SK-N-SH treated with all-trans-retinoic acid at 6 μM for 48 hours (cell line): ENCODE measurements at regions not wholly inside any gene's neighbourhood (a gene's known extent, or its start where the extent isn't known, plus 50 kb on each side); places are given as distances from the start of the nearest gene placed in this dataset.

Source experiments
- CREB5 ChIP-seq: fragments of 250-450 bp; sonication (Bioruptor Pico); IDR thresholded peaks from 2 replicates; pipeline ENCODE4 v1.5.1; 2020; ENCODE audit warnings: low read depth, mild to moderate bottlenecking, moderate library complexity
- CSDC2 ChIP-seq: fragments of 250-450 bp; sonication (Bioruptor Pico); IDR thresholded peaks from 2 replicates; pipeline ENCODE4 v1.5.0; 2020; ENCODE audit warnings: mild to moderate bottlenecking, moderate library complexity
- CSRNP3 ChIP-seq: fragments of 250-450 bp; sonication (Bioruptor Pico); IDR thresholded peaks from 2 replicates; pipeline ENCODE4 v1.5.1; 2021; ENCODE audit warnings: mild to moderate bottlenecking, moderate library complexity
- ESRRG ChIP-seq: fragments of 250-450 bp; sonication (Bioruptor Pico); IDR thresholded peaks from 2 replicates; pipeline ENCODE4 v1.6.1; 2021; ENCODE audit warnings: mild to moderate bottlenecking
- OSR1 ChIP-seq: fragments of 250-450 bp; sonication (Bioruptor Pico); IDR thresholded peaks from 2 replicates; pipeline ENCODE4 v1.8.0; 2022; ENCODE audit warnings: moderate library complexity, mild to moderate bottlenecking, inconsistent platforms
- PATZ1 ChIP-seq: fragments of 250-450 bp; sonication (Bioruptor Pico); IDR thresholded peaks from 2 replicates; pipeline ENCODE4 v1.8.0; 2020; ENCODE audit warnings: mild to moderate bottlenecking, moderate library complexity, borderline replicate concordance
- SNAI2 ChIP-seq: fragments of 250-450 bp; sonication (Bioruptor Pico); IDR thresholded peaks from 2 replicates; pipeline ENCODE4 v1.5.0; 2020; ENCODE audit warnings: mild to moderate bottlenecking, moderate library complexity
- TOX ChIP-seq: fragments of 250-450 bp; sonication (Bioruptor Pico); IDR thresholded peaks from 2 replicates; pipeline ENCODE4 v1.8.0; 2021; ENCODE audit warnings: mild to moderate bottlenecking, moderate library complexity, borderline replicate concordance
- ZC3H10 ChIP-seq: fragments of 250-450 bp; sonication (Bioruptor Pico); IDR thresholded peaks from 2 replicates; pipeline ENCODE4 v1.5.1; 2021; ENCODE audit warnings: mild to moderate bottlenecking, moderate library complexity
- ZFP3 ChIP-seq: fragments of 250-450 bp; sonication (Bioruptor Pico); IDR thresholded peaks from 2 replicates; pipeline ENCODE4 v1.5.0; 2020; ENCODE audit warnings: mild to moderate bottlenecking, moderate library complexity
- ZFP30 ChIP-seq: fragments of 450-650 bp; formaldehyde crosslinking; IDR thresholded peaks from 2 replicates; pipeline ENCODE4 v1.5.0; 2022; ENCODE audit warnings: mild to moderate bottlenecking, moderate library complexity
- ZNF565 ChIP-seq: fragments of 450-650 bp; formaldehyde crosslinking; conservative IDR thresholded peaks from 2 replicates; pipeline ENCODE4 v1.5.0; 2020; ENCODE audit warnings: low read depth, mild to moderate bottlenecking, moderate library complexity
- ZNF70 ChIP-seq: fragments of 450-650 bp; formaldehyde crosslinking; IDR thresholded peaks from 2 replicates; pipeline ENCODE4 v1.5.0; 2020; ENCODE audit warnings: mild to moderate bottlenecking, moderate library complexity
- ZNF8 ChIP-seq: fragments of 450-650 bp; formaldehyde crosslinking; IDR thresholded peaks from 2 replicates; pipeline ENCODE4 v1.5.0; 2020; ENCODE audit warnings: mild to moderate bottlenecking, moderate library complexity

- TF ChIP-seq CSDC2 (CRISPR knock-in tag): no peak
- TF ChIP-seq ZNF70 (CRISPR knock-in tag): no peak
- TF ChIP-seq OSR1 (CRISPR knock-in tag): no peak
- TF ChIP-seq ESRRG (CRISPR knock-in tag): no peak
- TF ChIP-seq ZNF8 (CRISPR knock-in tag): no peak
- TF ChIP-seq ZC3H10 (CRISPR knock-in tag): no peak
- no peak for TF ChIP-seq TOX (CRISPR knock-in tag)
- TF ChIP-seq CREB5 (CRISPR knock-in tag): no peak
- no peak for TF ChIP-seq ZNF565 (CRISPR knock-in tag)
- TF ChIP-seq ZFP30 (CRISPR knock-in tag): no peak
- no peak for TF ChIP-seq ZFP3 (CRISPR knock-in tag)
- no peak for TF ChIP-seq SNAI2 (CRISPR knock-in tag)
- no peak for TF ChIP-seq CSRNP3
- TF ChIP-seq PATZ1: no peak
Measured at GRCh38 chr1:163535401-163535800, 213.6 kb downstream of the NUF2 start.
